AG04449 (cell line): ENCODE measurements at regions not wholly inside any gene's neighbourhood (a gene's known extent, or its start where the extent isn't known, plus 50 kb on each side); places are given as distances from the start of the nearest gene placed in this dataset.

Source experiments
- CTCF ChIA-PET: fragments of 350-600 bp; formaldehyde crosslinking; extraction: SDS; loops from one replicate; lab custom pipeline; 2021; ENCODE audit warnings: antibody characterized with exemption; lab: Yijun Ruan, JAX
- POLR2A ChIA-PET: fragments of 400-600, 350-600 bp; formaldehyde crosslinking; extraction: SDS; loops from one replicate; lab custom pipeline; 2020; ENCODE audit warnings: antibody characterized with exemption, inconsistent platforms; lab: Yijun Ruan, JAX
- DNase-seq: peaks from one replicate; pipeline ENCODE4 v3.0.0-alpha.2; 2010; ENCODE audit warnings: low read depth, low spot score
- H3K4me3 ChIP-seq: 2 replicates; pipeline ENCODE4 v1.5.1; 2011; ENCODE audit warnings: low read depth, mild to moderate bottlenecking, control low read depth, low read length
- TF ChIP-seq, protein P1 (sequence below): IDR thresholded peaks from one replicate; pipeline ENCODE4 v1.5.1; 2011; ENCODE audit warnings: mild to moderate bottlenecking, moderate library complexity, low read length, control low read depth, inconsistent platforms; ENCODE audit not compliant: insufficient read depth; ENCODE audit errors: missing control alignments

DNA sequence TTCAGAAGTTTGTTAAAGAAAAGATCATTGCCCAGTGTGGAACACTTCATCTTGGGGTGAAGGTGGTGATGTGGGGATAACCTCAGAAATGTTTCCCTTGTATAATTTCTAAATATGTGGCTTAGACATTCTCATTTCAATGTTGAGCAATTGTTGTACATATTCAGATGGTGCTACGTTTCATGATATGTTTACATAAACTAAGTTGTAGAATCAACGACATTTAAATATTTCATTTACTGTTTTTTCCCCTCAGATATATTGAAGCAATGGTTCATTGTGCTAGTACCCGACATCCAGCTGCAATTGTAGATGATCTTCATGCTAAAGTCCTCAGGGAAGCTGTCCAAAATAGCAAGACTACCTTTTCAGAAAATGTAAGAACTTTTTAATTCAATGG lies 92.6 kb downstream of the BLTP1 start:
- CTCF ChIA-PET = no interaction called here
- TF ChIP-seq, protein P1, sequence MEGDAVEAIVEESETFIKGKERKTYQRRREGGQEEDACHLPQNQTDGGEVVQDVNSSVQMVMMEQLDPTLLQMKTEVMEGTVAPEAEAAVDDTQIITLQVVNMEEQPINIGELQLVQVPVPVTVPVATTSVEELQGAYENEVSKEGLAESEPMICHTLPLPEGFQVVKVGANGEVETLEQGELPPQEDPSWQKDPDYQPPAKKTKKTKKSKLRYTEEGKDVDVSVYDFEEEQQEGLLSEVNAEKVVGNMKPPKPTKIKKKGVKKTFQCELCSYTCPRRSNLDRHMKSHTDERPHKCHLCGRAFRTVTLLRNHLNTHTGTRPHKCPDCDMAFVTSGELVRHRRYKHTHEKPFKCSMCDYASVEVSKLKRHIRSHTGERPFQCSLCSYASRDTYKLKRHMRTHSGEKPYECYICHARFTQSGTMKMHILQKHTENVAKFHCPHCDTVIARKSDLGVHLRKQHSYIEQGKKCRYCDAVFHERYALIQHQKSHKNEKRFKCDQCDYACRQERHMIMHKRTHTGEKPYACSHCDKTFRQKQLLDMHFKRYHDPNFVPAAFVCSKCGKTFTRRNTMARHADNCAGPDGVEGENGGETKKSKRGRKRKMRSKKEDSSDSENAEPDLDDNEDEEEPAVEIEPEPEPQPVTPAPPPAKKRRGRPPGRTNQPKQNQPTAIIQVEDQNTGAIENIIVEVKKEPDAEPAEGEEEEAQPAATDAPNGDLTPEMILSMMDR = no peak
- POLR2A ChIA-PET = no interaction called here
- no peak for DNase-seq
- H3K4me3 ChIP-seq = no peak overlapping the region

DNA sequence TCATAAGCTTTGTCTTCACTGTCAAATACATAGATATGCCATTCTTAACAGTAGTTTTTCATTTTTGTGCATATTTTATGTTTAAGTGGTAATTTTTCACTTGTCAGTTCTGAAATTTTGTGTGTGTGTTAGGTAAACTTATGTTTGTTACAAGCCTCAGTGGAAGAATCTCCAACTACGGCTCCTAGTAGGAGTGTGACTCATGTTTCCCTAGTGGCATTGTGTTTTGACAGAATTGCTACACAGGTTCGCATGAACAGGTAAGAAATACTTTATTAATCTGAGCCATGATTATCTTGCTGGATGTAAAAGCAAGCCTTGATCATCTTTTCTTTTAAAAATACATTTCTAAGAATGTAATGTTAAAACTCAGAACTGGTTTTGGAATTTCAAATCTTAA lies 94.4 kb downstream of the BLTP1 start:
- H3K4me3 ChIP-seq = no peak overlapping the region
- no peak for DNase-seq
- ChIA-PET CTCF (no interaction called here), POLR2A (no interaction called here)
- TF ChIP-seq, protein P1 = no peak

DNA sequence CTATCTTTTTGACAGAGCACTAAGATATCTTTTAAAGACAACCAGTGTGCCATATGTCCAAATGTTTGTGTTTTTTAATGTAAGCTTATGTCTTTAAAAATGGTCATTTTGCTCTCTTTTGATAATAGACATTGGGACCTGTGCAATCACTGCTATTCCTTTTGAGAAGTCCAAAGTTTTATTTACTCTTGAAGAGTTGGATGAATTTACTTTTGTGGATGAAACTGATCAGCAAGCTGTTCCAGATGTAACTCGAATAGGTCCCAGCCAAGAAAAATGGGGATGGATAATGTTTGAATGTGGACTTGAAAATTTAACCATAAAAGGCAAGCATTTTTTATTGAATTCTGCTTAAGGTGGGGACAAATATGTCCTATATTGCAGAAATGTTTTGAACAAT lies 97.2 kb downstream of the BLTP1 start:
- ChIA-PET POLR2A (no interaction called here), CTCF (no interaction called here)
- H3K4me3 ChIP-seq = no peak overlapping the region

DNA sequence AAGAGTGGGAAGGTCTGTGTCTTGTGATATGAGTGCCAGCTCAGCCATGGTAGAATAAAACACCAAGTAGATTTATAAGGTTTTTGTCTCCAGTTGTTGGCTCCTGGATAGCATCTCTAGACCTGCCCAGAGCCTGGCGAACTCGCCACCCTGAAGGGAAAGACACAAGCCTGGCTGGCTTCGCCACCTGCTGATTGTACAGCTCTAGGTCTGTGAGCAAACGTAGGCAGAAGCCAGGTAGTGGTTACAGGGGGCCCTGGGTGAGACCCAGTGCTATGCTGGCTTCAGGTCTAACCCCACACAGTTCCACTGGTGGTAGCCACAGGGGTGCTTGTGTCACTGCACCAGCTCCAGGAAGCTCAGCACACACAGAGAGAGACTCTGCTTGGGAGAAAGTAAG lies 100.5 kb downstream of the BLTP1 start:
- DNase-seq = no peak
- POLR2A ChIA-PET = no interaction called here

More for the DNA sequence above, 97.2 kb downstream of the BLTP1 start:
- TF ChIP-seq, protein P1 = no peak
- DNase-seq = no peak

DNA sequence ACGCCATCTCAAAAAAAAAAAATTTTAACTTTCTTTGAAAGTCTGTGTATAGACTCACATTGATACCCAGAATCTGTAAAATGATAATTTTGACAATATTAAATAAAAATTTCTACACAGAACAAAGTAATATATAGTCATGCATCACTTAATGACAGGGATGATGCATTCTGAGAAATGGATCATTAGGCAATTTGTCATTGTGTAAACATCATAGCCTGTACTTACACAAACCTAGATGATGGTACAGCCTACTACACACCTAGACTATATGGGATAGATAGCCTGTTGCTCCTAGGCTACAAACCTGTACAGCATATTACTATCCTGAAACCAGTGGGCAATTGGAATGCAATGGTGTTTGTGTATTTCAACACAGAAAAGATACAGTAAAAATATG lies 107.7 kb downstream of the BLTP1 start:
- no peak for DNase-seq
- ChIA-PET POLR2A (no interaction called here), CTCF (no interaction called here)
- TF ChIP-seq, protein P1 = no peak
- no peak overlapping the region for H3K4me3 ChIP-seq

More for the DNA sequence above, 100.5 kb downstream of the BLTP1 start:
- no peak overlapping the region for H3K4me3 ChIP-seq
- TF ChIP-seq, protein P1 = no peak
- CTCF ChIA-PET = no interaction called here

GRCh38 chr4:122276359-122276758 lies 102.5 kb upstream of the ADAD1 start:
- DNase-seq = no peak
- no peak overlapping the region for H3K4me3 ChIP-seq
- CTCF ChIA-PET = interaction anchor here (0.8 kb wide), 1 partner anchor 301 kb away, joined by 3 read pairs; no protein-coding TSS in a partner anchor
- TF ChIP-seq, protein P1 = no peak
- POLR2A ChIA-PET = no interaction called here
